ENCODE measurements at regions not wholly inside any gene's neighbourhood (a gene's known extent, or its start where the extent isn't known, plus 50 kb on each side); places are given as distances from the start of the nearest gene placed in this dataset.
A peak's percentile ranks its signal among the peaks of the same experiment; 100 is the strongest.

DNA sequence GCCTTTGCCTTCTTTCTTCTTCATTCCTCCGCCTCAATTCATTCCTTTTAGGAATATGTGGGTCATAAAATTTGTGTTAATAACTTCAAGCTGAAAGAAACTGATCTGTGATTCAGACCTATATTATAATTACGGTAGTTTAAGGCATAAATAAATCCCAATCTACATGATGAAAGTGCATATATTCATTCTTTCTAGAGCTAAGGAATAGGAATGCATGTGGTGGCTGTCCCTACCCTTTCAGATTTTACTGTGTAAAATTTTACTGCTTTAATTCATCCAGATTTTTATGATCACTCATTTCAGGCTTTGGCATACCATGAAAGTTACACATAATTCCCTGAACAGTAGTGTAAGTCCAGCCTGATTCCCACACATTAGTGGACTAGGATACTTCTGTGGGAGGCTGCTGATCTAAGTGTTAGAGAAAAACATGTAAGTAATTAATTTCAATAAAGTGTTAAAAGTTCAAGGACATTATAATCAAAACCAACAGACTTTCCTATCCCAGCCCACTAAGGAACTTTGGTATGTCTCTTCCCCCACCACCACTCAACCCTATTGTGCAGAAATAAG is 83.1 kb downstream of the HINT1 start:
- no peak for ATAC-seq
- intact Hi-C loops (cut with micrococcal nuclease), result no loop called here
- TF ChIP-seq, protein P1, sequence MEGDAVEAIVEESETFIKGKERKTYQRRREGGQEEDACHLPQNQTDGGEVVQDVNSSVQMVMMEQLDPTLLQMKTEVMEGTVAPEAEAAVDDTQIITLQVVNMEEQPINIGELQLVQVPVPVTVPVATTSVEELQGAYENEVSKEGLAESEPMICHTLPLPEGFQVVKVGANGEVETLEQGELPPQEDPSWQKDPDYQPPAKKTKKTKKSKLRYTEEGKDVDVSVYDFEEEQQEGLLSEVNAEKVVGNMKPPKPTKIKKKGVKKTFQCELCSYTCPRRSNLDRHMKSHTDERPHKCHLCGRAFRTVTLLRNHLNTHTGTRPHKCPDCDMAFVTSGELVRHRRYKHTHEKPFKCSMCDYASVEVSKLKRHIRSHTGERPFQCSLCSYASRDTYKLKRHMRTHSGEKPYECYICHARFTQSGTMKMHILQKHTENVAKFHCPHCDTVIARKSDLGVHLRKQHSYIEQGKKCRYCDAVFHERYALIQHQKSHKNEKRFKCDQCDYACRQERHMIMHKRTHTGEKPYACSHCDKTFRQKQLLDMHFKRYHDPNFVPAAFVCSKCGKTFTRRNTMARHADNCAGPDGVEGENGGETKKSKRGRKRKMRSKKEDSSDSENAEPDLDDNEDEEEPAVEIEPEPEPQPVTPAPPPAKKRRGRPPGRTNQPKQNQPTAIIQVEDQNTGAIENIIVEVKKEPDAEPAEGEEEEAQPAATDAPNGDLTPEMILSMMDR (IDR thresholded peaks at IDR 0.05), result no peak
- no peaks in the 10 kb centered on the region for H3K9me3 Mint-ChIP-seq
- no peak overlapping the region for H3K4me3 Mint-ChIP-seq
- ChIA-PET POLR2A (no interaction called here), CTCF (interaction anchor here (1.2 kb wide), 1 partner anchor 10 kb away, joined by 5 read pairs; no protein-coding TSS in a partner anchor)
- no peak overlapping the region for H3K27ac Mint-ChIP-seq
- no peaks in the 10 kb centered on the region for H3K27me3 Mint-ChIP-seq
- DNase-seq, result no peak
- H3K36me3 Mint-ChIP-seq (ENCODE audit: low read depth), result no peaks in the 10 kb centered on the region
- H3K4me1 Mint-ChIP-seq (ENCODE audit: low read depth), result peaks cover 13% of the 10 kb centered on the region

DNA sequence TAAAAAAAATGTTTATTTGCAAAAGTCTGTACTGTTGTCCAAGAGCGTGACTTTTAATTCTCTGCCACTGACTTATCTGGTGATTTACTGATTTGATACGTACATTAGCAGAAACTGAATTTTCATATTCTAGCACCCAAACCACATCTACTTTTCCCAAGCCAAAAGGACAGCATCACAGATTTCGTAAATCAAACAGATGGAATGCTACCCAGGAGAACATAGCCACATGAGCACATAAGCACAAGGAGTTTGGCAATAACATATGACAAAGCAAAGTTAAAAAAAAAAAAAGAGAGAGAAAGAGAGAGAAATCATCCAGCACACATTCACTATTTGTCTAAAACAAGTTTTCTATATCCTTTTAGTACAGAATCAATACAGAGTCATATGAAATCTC is 83.7 kb downstream of the HINT1 start:
- H3K27me3 Mint-ChIP-seq, result no peaks in the 10 kb centered on the region
- H3K36me3 Mint-ChIP-seq (ENCODE audit: low read depth), result no peaks in the 10 kb centered on the region
- no peak overlapping the region for H3K4me3 Mint-ChIP-seq
- ChIA-PET POLR2A (no interaction called here), CTCF (no interaction called here)
- no peak for DNase-seq
- H3K27ac Mint-ChIP-seq, result no peak overlapping the region
- TF ChIP-seq, protein P1 (IDR thresholded peaks at IDR 0.05), result no peak
- H3K9me3 Mint-ChIP-seq, result no peaks in the 10 kb centered on the region
- no peak for ATAC-seq
- intact Hi-C loops (cut with micrococcal nuclease), result no loop called here
- H3K4me1 Mint-ChIP-seq (ENCODE audit: low read depth), result peaks cover 18% of the 10 kb centered on the region

- ATAC-seq, result no peak
- ChIA-PET CTCF (interaction anchor here (0.6 to 0.8 kb wide), 2 partner anchors 23 to 25 kb away, joined by 3 read pairs; no protein-coding TSS in a partner anchor), POLR2A (no interaction called here)
- Mint-ChIP-seq H3K27ac (no peak overlapping the region), H3K4me1 (ENCODE audit: low read depth) (peaks cover 18% of the 10 kb centered on the region), H3K4me3 (no peak overlapping the region), H3K9me3 (peaks cover 1% of the 10 kb centered on the region), H3K36me3 (ENCODE audit: low read depth) (no peaks in the 10 kb centered on the region), H3K27me3 (no peaks in the 10 kb centered on the region)
- TF ChIP-seq, protein P1 (IDR thresholded peaks at IDR 0.05), result no peak
- no peak for DNase-seq
- intact Hi-C loops (cut with micrococcal nuclease), result no loop called here
Measured at GRCh38 chr5:131079232-131079631, 85.8 kb downstream of the HINT1 start.

DNA sequence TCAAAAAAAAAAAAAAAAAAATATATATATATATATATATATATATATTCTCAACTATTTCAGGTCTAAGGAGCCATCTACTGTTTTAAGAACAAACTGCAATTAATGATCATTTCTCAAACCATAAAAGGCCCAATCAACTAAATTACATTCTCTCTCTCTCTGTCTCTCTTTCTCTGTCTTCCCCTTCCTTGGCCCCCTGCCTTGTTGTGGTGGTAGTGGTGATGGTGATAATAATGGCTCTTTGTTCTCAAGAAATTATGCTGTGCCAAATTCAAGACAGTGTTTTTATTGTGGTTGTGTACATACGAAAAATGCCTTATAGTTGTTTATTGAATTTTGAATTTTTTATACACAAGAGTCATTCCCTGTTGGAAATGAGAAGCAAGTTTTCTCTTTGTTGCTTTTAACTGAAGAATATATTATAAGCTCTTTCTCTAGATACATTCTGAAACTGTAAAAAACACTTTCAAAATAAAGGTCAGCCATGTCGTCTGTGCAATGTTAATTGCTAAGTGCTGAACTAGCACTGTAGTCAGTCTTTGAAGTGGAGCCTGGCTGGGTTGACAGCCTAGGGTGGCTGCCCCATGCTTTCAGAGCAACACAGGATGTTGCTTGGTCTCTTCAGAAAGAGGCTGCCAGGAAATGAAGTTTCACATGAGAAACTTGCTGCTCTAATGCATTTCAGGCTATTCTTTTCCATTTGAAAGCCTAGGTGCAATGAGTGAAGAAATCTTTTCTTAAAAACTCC is 96.0 kb downstream of the HINT1 start:
- peaks cover 61% of the 10 kb centered on the region for H3K4me1 Mint-ChIP-seq (ENCODE audit: low read depth)
- H3K4me3 Mint-ChIP-seq, result peak overlapping the region; percentile 60
- H3K27me3 Mint-ChIP-seq, result no peaks in the 10 kb centered on the region
- peak overlapping the region; percentile 95 for H3K27ac Mint-ChIP-seq
- ATAC-seq (peak; percentile 98), DNase-seq (peak; percentile 84)
- ChIA-PET CTCF (interaction anchor here (1.2 to 1.6 kb wide), 4 partner anchors 28 to 198 kb away, joined by 3 to 7 read pairs (median 4); no protein-coding TSS in a partner anchor), POLR2A (interaction anchor here (1.6 kb wide), 1 partner anchor 44 kb away, joined by 3 read pairs; no protein-coding TSS in a partner anchor)
- intact Hi-C loops (cut with micrococcal nuclease), result no loop called here
- TF ChIP-seq, protein P1 (IDR thresholded peaks at IDR 0.05), result peak; percentile 48
- peaks cover 14% of the 10 kb centered on the region for H3K9me3 Mint-ChIP-seq
- peaks cover 8% of the 10 kb centered on the region for H3K36me3 Mint-ChIP-seq (ENCODE audit: low read depth)

- peaks cover 8% of the 10 kb centered on the region for H3K36me3 Mint-ChIP-seq (ENCODE audit: low read depth)
- TF ChIP-seq, protein P1 (IDR thresholded peaks at IDR 0.05), result no peak
- ChIA-PET POLR2A (no interaction called here), CTCF (interaction anchor here (1.2 to 1.8 kb wide), 2 partner anchors 9 to 197 kb away, joined by 4 to 11 read pairs; no protein-coding TSS in a partner anchor)
- no peak overlapping the region for H3K4me3 Mint-ChIP-seq
- intact Hi-C loops (cut with micrococcal nuclease), result no loop called here
- peaks cover 63% of the 10 kb centered on the region for H3K4me1 Mint-ChIP-seq (ENCODE audit: low read depth)
- ATAC-seq, result no peak
- DNase-seq, result no peak
- H3K27ac Mint-ChIP-seq, result peak overlapping the region; percentile 31
- H3K9me3 Mint-ChIP-seq, result peaks cover 14% of the 10 kb centered on the region
- H3K27me3 Mint-ChIP-seq, result no peaks in the 10 kb centered on the region
Measured at GRCh38 chr5:131068076-131068475, 97.0 kb downstream of the HINT1 start.

Data from activated CD8-positive, alpha-beta T cell treated with anti-CD3 and anti-CD28 coated beads for 36 hours (primary cell).